Body of pancreas (tissue), 4 donors: ENCODE measurements at regions not wholly inside any gene's neighbourhood (a gene's known extent, or its start where the extent isn't known, plus 50 kb on each side); places are given as distances from the start of the nearest gene placed in this dataset. TPM values are rescaled to one million over a fixed set of nuclear protein-coding genes. Genes with fewer than 3 reads are reported as not detected.

ENCODE experiments used
- ATAC-seq: fragments of 150-250 bp; one replicate; pipeline ENCODE4 v1.9.1; 2016
- DNase-seq, 4 donors: peaks; one replicate each; pipeline ENCODE4 v3.0.0-alpha.2; 2019
- H3K27ac ChIP-seq, 4 donors: fragments of 200-600 bp; sonication (generic); 1 replicate in 3 of 4; 2 replicates in 1 of 4; pipeline versions ENCODE4 v1.5.1 to v1.6.1; 2016 to 2019; ENCODE audit warnings: mild to moderate bottlenecking in 1 of 4, mixed read lengths in 1 of 4, moderate library complexity in 1 of 4
- H3K27me3 ChIP-seq, 2 donors: fragments of 200-600 bp; sonication (generic); one replicate each; pipeline ENCODE4 v1.6.0; 2016; ENCODE audit warnings: mild to moderate bottlenecking in 1 of 2
- H3K36me3 ChIP-seq, 2 donors: fragments of 200-600 bp; sonication (generic); replicated peaks in 1 of 2; 2 replicates each; pipeline ENCODE4 v1.5.1; 2016; ENCODE audit warnings: low read depth in 2 of 2; ENCODE audit not compliant: insufficient read depth in 1 of 2
- H3K4me1 ChIP-seq: fragments of 200-600 bp; sonication (generic); one replicate; pipeline ENCODE4 v1.6.0; 2016
- H3K4me3 ChIP-seq, 2 donors: fragments of 200-600 bp; sonication (generic); 1 replicate in 1 of 2; 2 replicates in 1 of 2; pipeline ENCODE4 v1.5.1; 2016 to 2019
- H3K9me3 ChIP-seq, 3 donors: fragments of 200-600 bp; sonication (generic); 1 replicate in 2 of 3; 2 replicates in 1 of 3; pipeline ENCODE4 v1.5.1; 2016
- CTCF ChIP-seq, 7 experiments: fragments of 450-650 bp in 4 of 7; fragments of 200-600 bp in 3 of 7; sonication (generic) in 3 of 7; IDR thresholded peaks; one replicate each; pipeline ENCODE4 v1.5.1; 2016 to 2019; ENCODE audit warnings: antibody characterized with exemption in 7 of 7
- POLR2A ChIP-seq, 3 donors: fragments of 450-650 bp; IDR thresholded peaks; one replicate each; pipeline ENCODE4 v1.6.1; 2016; ENCODE audit warnings: antibody characterized with exemption in 3 of 3, mild to moderate bottlenecking in 2 of 3
- WGBS, 2 donors: methylation state at CpG; one replicate each; pipeline ENCODE4 v1.1.5; 2017; 5-methylcytosine and 5-hydroxymethylcytosine counted together
- intact Hi-C: fragments of 100-400 bp; cut with DNase I; formaldehyde crosslinking; loops from one replicate; pipeline ENCODE4 v1.15.1; 2023
- small RNA-seq: library from RNA; depleted of rRNA; stranded (forward); fragments of <200 nt; gene quantifications from one replicate; pipeline ENCODE3, GENCODE V24; 2016

GRCh38 chrX:40148385-40149285, 50.9 kb upstream of the BCOR start:
- Histone ChIP-seq H3K36me3 (no peaks in the 10 kb centered on the region), H3K9me3 (no peaks in the 10 kb centered on the region), H3K27me3 (no peaks in the 10 kb centered on the region), H3K4me1 (peaks cover 53% of the 10 kb centered on the region), H3K4me3 (no peak overlapping the region), H3K27ac (no peak overlapping the region)
- intact Hi-C loops, result no loop called here
- ATAC-seq, result no peak
- no peak for DNase-seq
- WGBS, 2 donors, result 58 to 81% methylated on average over 19 to 21 of the region's 24 CpGs
- TF ChIP-seq CTCF (IDR thresholded peaks at IDR 0.05) (no peak), POLR2A (IDR thresholded peaks at IDR 0.05) (no peak)

GRCh38 chrX:40147971-40148370, 50.2 kb upstream of the BCOR start:
- intact Hi-C loops, result no loop called here
- Histone ChIP-seq H3K36me3 (no peaks in the 10 kb centered on the region), H3K4me3 (no peak overlapping the region), H3K9me3 (no peaks in the 10 kb centered on the region), H3K4me1 (peaks cover 47% of the 10 kb centered on the region), H3K27me3 (no peaks in the 10 kb centered on the region), H3K27ac (no peak overlapping the region)
- peak in 1 of 4 donors; percentile 58 for DNase-seq
- WGBS, 2 donors, result 40 to 41% methylated on average over 1 to 14 of the region's 22 CpGs
- ATAC-seq, result no peak
- TF ChIP-seq POLR2A (IDR thresholded peaks at IDR 0.05) (no peak), CTCF (IDR thresholded peaks at IDR 0.05) (no peak)

Small RNA genes in the stretch of these regions (small RNA-seq; reads per million reads assigned to genes)
- gene RF00019, result not detected
